GM03348 (cell line): ENCODE measurements at regions not wholly inside any gene's neighbourhood (a gene's known extent, or its start where the extent isn't known, plus 50 kb on each side); places are given as distances from the start of the nearest gene placed in this dataset.

Experiments used
- DNase-seq: peaks from one replicate; pipeline ENCODE4 v3.0.0; 2012; ENCODE audit warnings: low spot score

DNA sequence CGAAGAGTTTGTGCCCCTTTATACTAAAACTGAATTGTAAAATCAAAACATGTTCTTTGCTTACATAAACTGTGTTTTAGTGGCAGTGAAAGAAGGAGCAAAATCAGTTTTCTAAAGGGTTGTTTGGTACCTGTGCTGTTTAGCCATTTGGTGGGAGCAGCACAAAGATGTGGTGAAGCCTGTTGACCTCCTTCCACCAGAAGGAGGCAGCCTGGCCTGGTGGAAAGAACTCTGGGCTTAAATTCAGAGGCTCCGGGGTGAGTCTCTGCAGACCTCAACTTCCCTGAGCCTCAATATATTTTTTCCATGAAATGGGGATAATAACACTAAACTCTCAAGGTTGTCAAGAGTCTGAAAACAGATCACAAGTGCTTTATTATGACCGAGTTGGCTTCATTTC is 502.5 kb downstream of the VRK1 start:
- no peak for DNase-seq

DNA sequence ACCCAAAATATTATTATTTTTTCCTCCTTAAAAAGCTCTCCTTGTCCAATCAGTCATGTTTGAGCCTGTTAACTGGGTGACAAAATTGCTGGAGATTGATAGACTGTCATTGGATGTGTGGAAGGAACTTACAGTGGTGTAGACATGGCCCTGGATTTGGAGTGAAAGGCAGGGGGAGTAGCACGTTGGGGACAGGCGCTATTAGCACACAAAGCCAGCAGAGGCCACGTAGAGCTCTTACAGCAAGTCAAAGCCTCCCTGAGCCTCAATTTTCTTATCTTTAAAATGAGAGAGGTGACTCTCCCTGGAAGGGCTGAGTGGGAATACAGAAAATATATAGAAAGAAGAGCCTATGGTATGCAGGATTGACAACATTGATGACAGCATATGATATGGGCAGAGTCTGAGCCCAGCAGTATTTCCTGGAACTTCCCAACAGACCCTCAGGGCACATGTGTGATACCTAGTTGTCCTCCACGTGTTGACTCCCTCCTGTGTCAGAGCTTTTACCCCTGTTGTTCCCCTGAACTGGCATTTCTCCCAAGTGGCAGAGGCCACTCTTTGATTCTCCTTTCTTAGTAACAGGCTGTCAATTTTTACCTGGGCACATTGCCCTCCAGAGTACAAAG is 504.9 kb downstream of the VRK1 start:
- DNase-seq: no peak

GRCh38 chr14:97306133-97306759 is 509.1 kb downstream of the VRK1 start:
- no peak for DNase-seq

GRCh38 chr14:97306760-97307246 is 509.6 kb downstream of the VRK1 start:
- no peak for DNase-seq

DNA sequence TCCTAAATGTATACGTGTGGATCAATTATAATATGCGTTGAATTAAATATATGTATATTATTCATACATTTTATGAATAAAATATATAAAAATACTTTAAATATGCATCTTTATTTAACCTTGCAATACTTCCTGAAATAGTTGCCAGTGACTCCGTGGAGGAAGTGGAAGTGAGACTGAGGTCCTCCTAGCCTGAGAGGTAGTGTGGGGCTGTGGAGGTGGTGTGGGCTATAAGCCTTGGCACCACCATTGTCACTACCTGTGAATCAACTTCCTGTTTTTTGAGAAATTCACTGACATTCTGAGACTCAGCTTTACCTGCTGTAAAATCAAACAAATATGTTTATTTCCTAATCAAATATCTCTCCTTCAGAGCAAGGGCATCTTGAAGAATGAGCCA is 514.2 kb downstream of the VRK1 start:
- DNase-seq: no peak

- no peak for DNase-seq
Observed at GRCh38 chr14:97312910-97313309, 515.7 kb downstream of the VRK1 start.

DNA sequence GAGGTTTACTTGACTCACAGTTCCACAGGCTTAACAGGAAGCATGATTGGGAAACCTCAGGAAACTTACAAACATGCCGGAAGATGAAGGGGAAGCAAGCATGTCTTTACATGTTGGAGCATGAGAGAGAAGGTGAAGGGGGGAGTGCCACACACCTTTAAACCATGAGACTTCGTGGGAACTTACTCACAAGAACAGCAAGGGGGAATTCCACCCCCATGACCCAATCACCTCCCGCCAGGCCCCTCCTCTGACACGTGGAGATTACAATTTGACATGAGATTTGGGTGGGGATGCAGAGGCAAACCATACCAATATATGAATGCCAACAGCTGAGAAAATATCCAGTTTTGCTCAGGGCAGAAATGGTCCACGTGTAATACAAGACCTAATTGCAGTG is 518.6 kb downstream of the VRK1 start:
- no peak for DNase-seq

DNA sequence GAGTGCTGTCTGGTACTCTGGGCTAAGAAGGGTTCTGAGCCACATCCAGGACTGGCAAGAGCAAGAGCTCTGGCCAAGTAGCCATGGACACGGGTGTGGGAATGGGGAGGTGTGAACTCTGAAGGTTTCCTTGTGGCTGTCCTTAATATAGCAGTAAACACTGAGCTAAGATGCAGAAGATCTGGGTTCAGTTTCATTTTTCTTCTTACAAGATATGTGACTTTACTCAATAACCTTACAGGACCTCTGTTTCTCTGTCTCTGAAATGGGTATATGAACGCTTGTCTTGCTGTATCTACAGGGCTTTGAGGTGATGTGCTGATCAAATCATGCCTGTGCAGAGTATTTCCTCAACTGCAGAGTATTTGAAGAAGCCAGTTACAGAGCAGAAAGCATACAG is 521.2 kb downstream of the VRK1 start:
- no peak for DNase-seq

DNA sequence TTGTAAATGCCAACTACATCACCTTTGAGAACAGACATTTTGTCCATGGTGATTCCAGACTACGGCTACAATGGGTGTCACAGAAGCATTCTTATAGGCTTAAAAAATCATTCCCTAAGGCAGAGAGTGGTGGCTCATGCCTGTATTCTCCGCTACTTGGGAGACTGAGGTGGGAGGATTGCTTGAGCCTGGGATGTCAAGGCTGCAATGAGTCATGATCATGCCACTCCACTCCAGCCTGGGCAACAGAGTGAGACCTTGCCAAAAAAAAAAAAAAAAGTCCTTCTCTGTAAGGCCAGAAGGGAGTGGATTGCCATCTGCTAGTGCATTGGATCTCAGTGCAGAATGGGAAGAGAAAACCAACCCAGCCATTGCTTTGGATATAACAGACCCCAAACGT is 522.5 kb downstream of the VRK1 start:
- DNase-seq: no peak

DNA sequence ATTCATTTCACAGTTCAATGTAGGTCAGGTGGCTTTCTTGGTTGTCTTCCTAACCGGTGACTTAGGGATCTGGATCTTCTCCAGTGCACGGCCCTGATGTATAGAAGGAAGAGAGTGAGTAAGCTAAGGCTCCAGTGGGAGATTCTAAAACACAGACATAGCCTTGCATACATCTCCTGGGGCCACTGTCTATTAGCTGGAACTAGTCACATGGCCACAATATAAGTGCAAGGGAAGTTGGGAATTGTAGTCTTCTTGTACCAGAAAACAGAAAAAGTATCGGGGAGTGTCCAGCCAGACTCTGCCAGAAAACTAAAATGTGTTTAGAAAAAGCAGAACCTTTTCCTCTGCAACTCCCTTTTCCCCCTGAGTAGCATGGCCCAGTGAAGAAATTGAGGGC is 531.6 kb downstream of the VRK1 start:
- DNase-seq: no peak

GRCh38 chr14:97329701-97330100 is 532.5 kb downstream of the VRK1 start:
- no peak for DNase-seq

- DNase-seq: no peak
Observed at GRCh38 chr14:97331058-97331457, 533.9 kb downstream of the VRK1 start.

GRCh38 chr14:97331526-97331925 is 534.3 kb downstream of the VRK1 start:
- no peak for DNase-seq

DNA sequence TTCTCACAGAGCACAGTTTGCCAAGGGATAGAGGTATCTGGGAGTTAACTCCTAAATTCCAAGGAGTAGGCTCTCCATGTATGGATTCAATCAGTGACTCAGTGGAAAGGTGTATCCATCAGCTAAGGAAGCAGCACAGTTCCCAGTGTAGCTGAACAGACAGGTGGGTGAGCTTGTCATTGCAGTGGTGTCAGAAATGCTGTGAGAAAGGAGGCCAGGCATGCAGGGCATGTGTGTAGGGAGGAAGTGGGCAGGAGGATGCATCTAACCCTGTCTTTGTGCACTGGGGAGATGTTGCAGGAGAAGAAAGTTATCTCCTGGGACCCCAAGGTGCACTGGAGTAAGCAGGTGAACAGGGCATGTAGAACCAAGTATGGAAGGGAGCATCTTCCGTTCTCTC is 539.0 kb downstream of the VRK1 start:
- DNase-seq: no peak

DNA sequence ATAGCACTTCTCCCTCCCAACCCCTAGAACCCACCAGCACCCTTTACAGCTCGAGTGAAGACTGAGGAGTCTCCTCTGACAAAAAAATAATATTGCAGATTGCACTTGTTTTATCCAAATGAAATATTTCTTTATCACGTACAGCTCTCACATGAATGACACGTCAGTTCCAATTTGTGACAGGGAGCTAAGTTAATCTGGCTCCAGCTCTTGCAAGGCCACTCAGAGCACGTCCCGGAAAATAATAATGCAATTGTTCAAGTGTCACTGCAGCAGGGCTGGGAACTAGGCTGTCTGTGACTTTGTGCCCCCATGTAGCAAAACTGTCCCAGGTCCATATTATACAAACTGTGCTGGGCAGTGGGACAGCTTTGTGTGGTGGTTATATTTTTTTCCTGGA is 539.6 kb downstream of the VRK1 start:
- no peak for DNase-seq

DNA sequence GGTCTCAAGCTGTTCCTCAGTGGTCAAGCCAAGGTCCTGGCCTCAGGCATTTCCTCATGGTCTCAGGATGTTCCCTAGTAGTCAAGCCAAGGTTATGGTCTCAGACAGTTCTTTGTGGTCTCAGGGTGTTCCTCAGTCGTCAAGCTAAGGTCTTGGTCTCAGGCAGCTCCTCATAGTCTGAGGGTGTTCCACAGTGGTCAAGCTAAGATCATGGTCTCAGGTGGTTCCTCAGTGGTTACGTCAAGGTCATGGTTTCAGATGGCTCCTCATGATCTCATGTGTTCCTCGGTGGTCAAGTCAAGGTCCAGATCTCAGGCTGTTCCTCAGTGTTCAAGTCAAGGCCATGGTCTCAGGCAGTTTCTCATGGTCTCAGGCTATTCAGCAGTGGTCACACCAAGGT is 540.1 kb downstream of the VRK1 start:
- DNase-seq: no peak

- DNase-seq: no peak
Observed at GRCh38 chr14:97337670-97338069, 540.5 kb downstream of the VRK1 start.

DNA sequence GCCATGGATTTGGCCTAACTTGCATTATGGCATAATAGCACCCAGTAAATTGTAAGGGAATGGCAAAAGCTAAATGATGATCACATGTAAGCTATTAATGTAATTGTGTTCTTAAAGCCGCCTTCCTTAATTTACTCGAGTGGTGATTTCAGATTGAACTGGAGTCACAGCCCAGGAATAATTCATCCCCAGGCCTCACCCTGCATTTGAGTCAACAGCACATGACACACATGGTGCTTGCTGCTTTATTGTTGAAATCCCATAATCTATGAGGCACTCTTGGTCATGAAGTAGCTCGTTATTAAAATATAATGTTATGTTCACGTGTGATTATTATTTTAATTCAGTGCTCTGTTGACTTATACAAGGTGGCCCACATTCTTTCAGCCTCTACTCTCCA is 547.5 kb downstream of the VRK1 start:
- DNase-seq: no peak

DNA sequence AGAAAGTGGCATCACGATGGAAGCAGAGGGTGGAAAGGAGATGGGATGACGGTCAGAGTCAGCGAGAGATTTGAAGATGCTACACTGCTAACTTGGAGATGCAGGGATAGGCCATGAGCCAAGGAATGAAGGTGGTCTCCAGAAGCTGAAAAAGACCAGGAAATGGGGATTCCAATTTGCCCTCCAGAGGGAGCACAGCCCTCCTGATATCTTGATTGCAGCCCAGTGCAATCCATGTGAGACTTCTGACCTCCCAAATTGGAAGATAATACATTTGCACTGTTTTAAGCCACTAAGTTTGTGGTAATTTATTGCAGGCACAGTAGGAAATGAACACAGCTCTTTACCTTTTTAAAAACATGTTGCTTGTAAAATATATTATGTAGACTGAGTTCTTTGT is 549.5 kb downstream of the VRK1 start:
- DNase-seq: no peak

GRCh38 chr14:97349463-97349862 is 552.3 kb downstream of the VRK1 start:
- DNase-seq: no peak

GRCh38 chr14:97349946-97350345 is 552.8 kb downstream of the VRK1 start:
- DNase-seq: no peak

- DNase-seq: no peak
Observed at GRCh38 chr14:97350415-97350814, 553.2 kb downstream of the VRK1 start.

- no peak for DNase-seq
Observed at GRCh38 chr14:97350894-97351731, 553.9 kb downstream of the VRK1 start.
